ENCODE measurements at regions not wholly inside any gene's neighbourhood (a gene's known extent, or its start where the extent isn't known, plus 50 kb on each side); places are given as distances from the start of the nearest gene placed in this dataset.
A peak's percentile ranks its signal among the peaks of the same experiment; 100 is the strongest.

GRCh38 chrX:149313871-149314371, 191.2 kb downstream of the IDS start:
- H3K27me3 ChIP-seq = no peaks in the 10 kb centered on the region
- no peaks in the 10 kb centered on the region for H3K36me3 ChIP-seq (replicated peaks in 1 of 2)
- 42 to 54% (median 50%) methylated on average over 11 of the region's 11 CpGs for WGBS, 4 donors
- no peaks in the 10 kb centered on the region for H3K9me3 ChIP-seq (replicated peaks in 1 of 3)
- H3K27ac ChIP-seq = no peak overlapping the region
- no peaks in the 10 kb centered on the region for H3K4me1 ChIP-seq (replicated peaks in 1 of 2)
- TF ChIP-seq, protein P1, sequence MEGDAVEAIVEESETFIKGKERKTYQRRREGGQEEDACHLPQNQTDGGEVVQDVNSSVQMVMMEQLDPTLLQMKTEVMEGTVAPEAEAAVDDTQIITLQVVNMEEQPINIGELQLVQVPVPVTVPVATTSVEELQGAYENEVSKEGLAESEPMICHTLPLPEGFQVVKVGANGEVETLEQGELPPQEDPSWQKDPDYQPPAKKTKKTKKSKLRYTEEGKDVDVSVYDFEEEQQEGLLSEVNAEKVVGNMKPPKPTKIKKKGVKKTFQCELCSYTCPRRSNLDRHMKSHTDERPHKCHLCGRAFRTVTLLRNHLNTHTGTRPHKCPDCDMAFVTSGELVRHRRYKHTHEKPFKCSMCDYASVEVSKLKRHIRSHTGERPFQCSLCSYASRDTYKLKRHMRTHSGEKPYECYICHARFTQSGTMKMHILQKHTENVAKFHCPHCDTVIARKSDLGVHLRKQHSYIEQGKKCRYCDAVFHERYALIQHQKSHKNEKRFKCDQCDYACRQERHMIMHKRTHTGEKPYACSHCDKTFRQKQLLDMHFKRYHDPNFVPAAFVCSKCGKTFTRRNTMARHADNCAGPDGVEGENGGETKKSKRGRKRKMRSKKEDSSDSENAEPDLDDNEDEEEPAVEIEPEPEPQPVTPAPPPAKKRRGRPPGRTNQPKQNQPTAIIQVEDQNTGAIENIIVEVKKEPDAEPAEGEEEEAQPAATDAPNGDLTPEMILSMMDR (IDR thresholded peaks at IDR 0.05) = no peak
- TF ChIP-seq POLR2A (IDR thresholded peaks at IDR 0.05) = no peak
- H3K4me3 ChIP-seq = no peak overlapping the region
- intact Hi-C loops (cut with DNase I) = no loop called here
- peak in 2 of 7 donors; percentile 10 to 14 for DNase-seq

GRCh38 chrX:149312988-149313387, 192.1 kb downstream of the IDS start:
- Histone ChIP-seq H3K36me3 (replicated peaks in 1 of 2) (no peaks in the 10 kb centered on the region), H3K27ac (no peak overlapping the region), H3K4me1 (replicated peaks in 1 of 2) (no peaks in the 10 kb centered on the region), H3K9me3 (replicated peaks in 1 of 3) (no peaks in the 10 kb centered on the region), H3K4me3 (no peak overlapping the region), H3K27me3 (no peaks in the 10 kb centered on the region)
- intact Hi-C loops (cut with DNase I) = no loop called here
- TF ChIP-seq POLR2A (IDR thresholded peaks at IDR 0.05) = no peak
- TF ChIP-seq, protein P1 (IDR thresholded peaks at IDR 0.05) = no peak
- DNase-seq = no peak

- H3K27me3 ChIP-seq = no peaks in the 10 kb centered on the region
Measured at GRCh38 chrX:149312097-149312496, 193.0 kb downstream of the IDS start.

DNA sequence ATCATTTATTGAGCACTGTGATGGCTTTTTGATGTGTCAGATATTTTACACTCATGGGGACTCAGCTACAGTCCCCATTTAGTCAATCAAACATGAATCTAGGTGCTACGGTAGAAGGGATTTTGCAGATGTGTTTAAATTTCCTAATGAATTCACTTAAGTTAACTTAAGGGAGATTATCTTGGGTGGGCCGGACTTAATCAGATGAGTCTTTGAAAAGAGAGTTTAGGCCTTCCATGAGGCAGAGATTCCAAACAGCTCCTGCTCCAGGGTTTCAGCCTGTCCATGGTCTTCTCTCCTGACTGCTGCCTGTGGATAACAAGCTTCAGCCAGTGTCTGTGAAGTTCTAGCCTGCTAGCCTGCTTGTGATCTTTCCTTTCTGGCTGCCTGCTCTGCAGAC, 202.4 kb downstream of the IDS start:
- DNase-seq = no peak
- 85 to 90% (median 87%) methylated on average over 2 of the region's 2 CpGs; no CpG with 5 or more reads in 1 of the 4 donors for WGBS, 4 donors
- Histone ChIP-seq H3K27me3 (peaks cover 8% of the 10 kb centered on the region), H3K4me3 (no peak overlapping the region), H3K9me3 (replicated peaks in 1 of 3) (no peaks in the 10 kb centered on the region), H3K36me3 (replicated peaks in 1 of 2) (no peaks in the 10 kb centered on the region), H3K27ac (no peak overlapping the region), H3K4me1 (replicated peaks in 1 of 2) (no peaks in the 10 kb centered on the region)
- TF ChIP-seq, protein P1 (IDR thresholded peaks at IDR 0.05) = no peak
- intact Hi-C loops (cut with DNase I) = no loop called here

More at GRCh38 chrX:149312097-149312496, 193.0 kb downstream of the IDS start:
- Histone ChIP-seq H3K27ac (no peak overlapping the region), H3K36me3 (replicated peaks in 1 of 2) (no peaks in the 10 kb centered on the region), H3K4me1 (replicated peaks in 1 of 2) (no peaks in the 10 kb centered on the region), H3K9me3 (replicated peaks in 1 of 3) (no peaks in the 10 kb centered on the region), H3K4me3 (no peak overlapping the region)
- intact Hi-C loops (cut with DNase I) = no loop called here
- 66 to 83% (median 76%) methylated on average over 3 of the region's 3 CpGs for WGBS, 4 donors
- DNase-seq = no peak
- no peak for TF ChIP-seq POLR2A (IDR thresholded peaks at IDR 0.05)
- TF ChIP-seq, protein P1 (IDR thresholded peaks at IDR 0.05) = no peak
